Gastrocnemius medialis (tissue), 4 donors: ENCODE measurements at regions not wholly inside any gene's neighbourhood (a gene's known extent, or its start where the extent isn't known, plus 50 kb on each side); places are given as distances from the start of the nearest gene placed in this dataset.
A peak's percentile ranks its signal among the peaks of the same experiment; 100 is the strongest.

ENCODE experiments used
- ATAC-seq, 2 donors: fragments of 150-250 bp; one replicate each; pipeline ENCODE4 v1.9.1; 2016
- DNase-seq, 2 donors: peaks; one replicate each; pipeline ENCODE4 v3.0.0-alpha.2; 2019
- H3K27ac ChIP-seq, 4 donors: fragments of 200-600 bp; sonication (generic); 1 replicate in 1 of 4; 2 replicates in 3 of 4; pipeline ENCODE4 v1.5.1; 2016 to 2018; ENCODE audit warnings: mild to moderate bottlenecking in 2 of 4, moderate library complexity in 1 of 4
- H3K27me3 ChIP-seq, 3 donors: fragments of 200-600 bp; sonication (generic) in 2 of 3; 1 replicate in 1 of 3; 2 replicates in 2 of 3; pipeline versions ENCODE4 v1.5.1 to v1.6.0; 2016 to 2019; ENCODE audit warnings: mild to moderate bottlenecking in 1 of 3, moderate library complexity in 1 of 3
- H3K36me3 ChIP-seq, 2 donors: fragments of 200-600 bp; sonication (generic) in 1 of 2; one replicate each; pipeline ENCODE4 v1.5.1; 2017 to 2018
- H3K4me1 ChIP-seq, 2 donors: fragments of 200-600 bp; sonication (generic) in 1 of 2; one replicate each; pipeline ENCODE4 v1.5.1; 2016 to 2017; ENCODE audit warnings: mild to moderate bottlenecking in 2 of 2
- H3K4me3 ChIP-seq, 4 donors: fragments of 200-600 bp; sonication (generic) in 3 of 4; 1 replicate in 1 of 4; 2 replicates in 3 of 4; pipeline ENCODE4 v1.5.1; 2016 to 2019; ENCODE audit warnings: mild to moderate bottlenecking in 2 of 4
- H3K9me3 ChIP-seq, 3 donors: fragments of 200-600 bp; sonication (generic) in 2 of 3; 1 replicate in 1 of 3; 2 replicates in 2 of 3; pipeline ENCODE4 v1.5.1; 2016 to 2019
- CTCF ChIP-seq, 5 experiments: fragments of 450-650 bp in 3 of 5; fragments of 200-600 bp in 2 of 5; sonication (generic) in 2 of 5; IDR thresholded peaks in 4 of 5; conservative IDR thresholded peaks in 1 of 5; 1 replicate in 4 of 5; 2 replicates in 1 of 5; pipeline ENCODE4 v1.5.1; 2016 to 2019; ENCODE audit warnings: antibody characterized with exemption in 5 of 5, mild to moderate bottlenecking in 3 of 5, moderate library complexity in 3 of 5
- POLR2A ChIP-seq, 2 donors: fragments of 450-650 bp; IDR thresholded peaks; one replicate each; pipeline ENCODE4 v1.6.1; 2017; ENCODE audit warnings: antibody characterized with exemption in 2 of 2, mild to moderate bottlenecking in 2 of 2, moderate library complexity in 2 of 2
- in situ Hi-C, 4 donors: fragments of 200-750 bp; cut with MboI; loops; one replicate each; pipeline versions ENCODE4 v1.15.0 to v1.8.0; 2017; ENCODE audit warnings: low sequenced_read_pairs in 4 of 4
- intact Hi-C: fragments of 100-400 bp; cut with DNase I; formaldehyde crosslinking; loops from one replicate; pipeline ENCODE4 v1.15.1; 2023; ENCODE audit warnings: low total_unique reads

- no peak for ATAC-seq
- intact Hi-C loops (no loop called here), in situ Hi-C loops (loop anchor here in 1 of 4 donors (25.0 kb wide), 1 partner anchor 578 kb away; no protein-coding TSS in a partner anchor)
- Histone ChIP-seq H3K27me3 (no peaks in the 10 kb centered on the region), H3K4me3 (no peak overlapping the region), H3K27ac (no peak overlapping the region), H3K36me3 (no peaks in the 10 kb centered on the region), H3K4me1 (no peaks in the 10 kb centered on the region), H3K9me3 (no peaks in the 10 kb centered on the region)
- no peak for TF ChIP-seq POLR2A (IDR thresholded peaks at IDR 0.05)
- no peak for TF ChIP-seq CTCF (IDR thresholded peaks at IDR 0.05 in 4 of 5, conservative IDR thresholded peaks at IDR 0.05 in 1 of 5)
- DNase-seq: no peak
Observed at GRCh38 chr3:25009665-25010064, 418.4 kb upstream of the RARB start.

- Histone ChIP-seq H3K9me3 (no peaks in the 10 kb centered on the region), H3K4me1 (no peaks in the 10 kb centered on the region), H3K27me3 (no peaks in the 10 kb centered on the region), H3K27ac (no peak overlapping the region), H3K36me3 (no peaks in the 10 kb centered on the region), H3K4me3 (no peak overlapping the region)
- in situ Hi-C loops (loop anchor here in 1 of 4 donors (25.0 kb wide), 1 partner anchor 572 kb away; no protein-coding TSS in a partner anchor), intact Hi-C loops (no loop called here)
- TF ChIP-seq CTCF (IDR thresholded peaks at IDR 0.05 in 4 of 5, conservative IDR thresholded peaks at IDR 0.05 in 1 of 5): no peak
- no peak for TF ChIP-seq POLR2A (IDR thresholded peaks at IDR 0.05)
- no peak for DNase-seq
- no peak for ATAC-seq
Observed at GRCh38 chr3:25015599-25015998, 412.5 kb upstream of the RARB start.

GRCh38 chr3:25018909-25019308 is 409.2 kb upstream of the RARB start:
- H3K27me3 ChIP-seq: no peaks in the 10 kb centered on the region
- in situ Hi-C loops: loop anchor here in 1 of 4 donors (25.0 kb wide), 1 partner anchor 568 kb away; no protein-coding TSS in a partner anchor
- no peak for DNase-seq
- intact Hi-C loops: no loop called here
- no peaks in the 10 kb centered on the region for H3K9me3 ChIP-seq
- H3K4me3 ChIP-seq: no peak overlapping the region
- no peaks in the 10 kb centered on the region for H3K36me3 ChIP-seq
- no peaks in the 10 kb centered on the region for H3K4me1 ChIP-seq
- ATAC-seq: no peak
- no peak overlapping the region for H3K27ac ChIP-seq
- TF ChIP-seq CTCF (IDR thresholded peaks at IDR 0.05 in 4 of 5, conservative IDR thresholded peaks at IDR 0.05 in 1 of 5) (no peak), POLR2A (IDR thresholded peaks at IDR 0.05) (no peak)

- intact Hi-C loops (no loop called here), in situ Hi-C loops (loop anchor here in 1 of 4 donors (25.0 kb wide), 1 partner anchor 568 kb away; no protein-coding TSS in a partner anchor)
- H3K27ac ChIP-seq: no peak overlapping the region
- H3K9me3 ChIP-seq: no peaks in the 10 kb centered on the region
- no peak for TF ChIP-seq POLR2A (IDR thresholded peaks at IDR 0.05)
- no peak for TF ChIP-seq CTCF (IDR thresholded peaks at IDR 0.05 in 4 of 5, conservative IDR thresholded peaks at IDR 0.05 in 1 of 5)
- H3K4me1 ChIP-seq: no peaks in the 10 kb centered on the region
- ATAC-seq (no peak), DNase-seq (no peak)
- no peaks in the 10 kb centered on the region for H3K36me3 ChIP-seq
- no peaks in the 10 kb centered on the region for H3K27me3 ChIP-seq
- no peak overlapping the region for H3K4me3 ChIP-seq
Observed at GRCh38 chr3:25019506-25019905, 408.6 kb upstream of the RARB start.

GRCh38 chr3:25021816-25022215 is 406.2 kb upstream of the RARB start:
- Histone ChIP-seq H3K4me1 (no peaks in the 10 kb centered on the region), H3K36me3 (no peaks in the 10 kb centered on the region), H3K4me3 (no peak overlapping the region), H3K27me3 (no peaks in the 10 kb centered on the region), H3K27ac (no peak overlapping the region), H3K9me3 (no peaks in the 10 kb centered on the region)
- ATAC-seq: no peak
- in situ Hi-C loops: loop anchor here in 2 of 4 donors (10.0 to 25.0 kb wide), 2 partner anchors 565 to 573 kb away; no protein-coding TSS in a partner anchor
- TF ChIP-seq CTCF (IDR thresholded peaks at IDR 0.05 in 4 of 5, conservative IDR thresholded peaks at IDR 0.05 in 1 of 5): peak in 2 of 5 experiments; percentile 35 to 42
- TF ChIP-seq POLR2A (IDR thresholded peaks at IDR 0.05): no peak
- intact Hi-C loops: no loop called here
- DNase-seq: no peak
